ENCODE measurements at regions not wholly inside any gene's neighbourhood (a gene's known extent, or its start where the extent isn't known, plus 50 kb on each side); places are given as distances from the start of the nearest gene placed in this dataset.

DNA sequence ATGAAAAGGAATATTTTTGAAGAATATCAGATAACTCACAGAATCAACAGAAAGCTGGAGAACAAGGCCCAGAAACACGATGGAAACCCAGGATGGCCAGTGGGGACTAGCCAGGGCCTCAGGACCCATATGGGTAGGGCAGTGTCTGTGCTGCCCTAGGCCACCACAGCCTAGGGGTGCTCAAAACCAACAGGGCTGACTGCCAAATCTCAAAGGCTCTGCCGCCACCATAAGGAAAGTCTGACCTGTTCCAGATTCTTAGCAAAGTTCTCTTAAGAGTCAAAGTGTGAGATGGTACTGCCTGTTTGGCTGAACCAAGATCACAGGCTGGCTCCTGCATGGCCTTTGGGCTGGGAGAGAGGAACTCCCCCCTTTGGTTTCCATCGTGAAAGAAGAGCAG lies 164.7 kb upstream of the CTTNBP2NL start:
- DNase-seq: no peak

- no peak for DNase-seq
Measured at GRCh38 chr1:112232848-112233247, 163.2 kb upstream of the CTTNBP2NL start.

DNA sequence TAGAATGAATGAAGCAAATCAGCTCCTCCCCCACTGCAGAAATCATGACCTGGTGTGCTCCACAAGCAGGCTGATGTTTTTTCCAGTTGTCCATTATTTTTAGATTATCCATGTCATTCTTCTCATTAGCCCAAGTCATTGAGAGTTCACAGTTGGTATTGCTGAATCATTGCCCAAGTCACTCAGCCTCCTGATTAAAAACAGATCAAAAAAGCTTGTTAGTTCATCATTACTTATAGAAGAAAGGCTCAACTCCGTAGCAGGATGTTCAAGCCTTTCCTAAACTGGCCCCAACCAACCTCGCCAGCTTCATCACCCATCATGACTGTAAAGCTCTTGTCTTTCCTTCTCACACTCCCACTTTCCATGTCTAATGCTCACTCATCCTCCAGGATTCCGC lies 161.3 kb upstream of the CTTNBP2NL start:
- no peak for DNase-seq

GRCh38 chr1:112237983-112238545 lies 157.9 kb upstream of the CTTNBP2NL start:
- DNase-seq: no peak

DNA sequence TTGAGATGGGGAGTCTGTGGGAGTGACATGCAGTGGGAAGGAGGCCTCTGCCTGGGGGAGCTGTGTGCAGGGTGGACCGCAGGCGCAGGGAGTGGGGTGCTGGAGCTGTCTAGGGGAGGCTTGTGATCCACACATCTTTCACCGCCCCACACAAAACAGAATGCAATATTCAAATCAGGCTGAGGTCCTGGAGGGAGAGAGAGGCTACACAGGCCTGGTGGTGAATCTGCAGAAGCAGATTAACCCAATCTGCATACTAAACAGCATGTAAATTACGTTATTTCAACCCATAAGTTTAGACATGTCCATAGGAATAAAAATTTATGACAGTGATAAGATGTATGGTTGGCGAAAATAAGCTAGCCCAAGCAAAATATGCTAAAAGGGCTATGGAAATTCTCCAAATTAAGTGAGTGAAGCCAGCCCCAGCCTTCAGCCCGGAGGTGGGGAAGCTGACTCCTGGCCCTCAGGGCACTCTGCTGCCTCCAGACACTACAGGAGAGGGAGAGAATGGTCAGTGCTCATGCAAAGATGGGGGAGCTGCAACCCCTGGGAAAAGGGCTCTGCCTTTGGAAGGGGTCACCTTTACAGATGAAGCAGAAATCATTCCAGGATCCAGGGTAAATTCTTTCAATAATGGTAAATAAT lies 156.2 kb upstream of the CTTNBP2NL start:
- no peak for DNase-seq

DNA sequence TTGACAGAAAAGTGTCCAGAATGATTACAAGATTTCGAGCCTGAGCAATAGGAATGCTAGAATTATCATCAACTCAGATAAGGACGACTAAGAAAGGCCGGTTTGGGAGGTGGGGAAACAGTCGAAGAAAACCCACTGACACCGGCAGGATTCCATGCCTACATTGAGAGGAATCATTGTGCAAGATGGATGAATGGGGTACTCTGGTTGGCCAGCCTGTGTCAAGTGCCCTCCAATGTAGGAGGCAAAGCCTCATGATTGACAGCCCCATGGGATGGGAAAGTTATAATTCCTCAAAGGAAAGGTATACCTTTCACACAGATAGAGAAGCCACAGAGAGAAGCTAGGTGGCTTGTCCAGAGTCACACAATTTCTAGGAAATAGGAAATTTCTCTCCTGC lies 153.5 kb upstream of the CTTNBP2NL start:
- DNase-seq: no peak

DNA sequence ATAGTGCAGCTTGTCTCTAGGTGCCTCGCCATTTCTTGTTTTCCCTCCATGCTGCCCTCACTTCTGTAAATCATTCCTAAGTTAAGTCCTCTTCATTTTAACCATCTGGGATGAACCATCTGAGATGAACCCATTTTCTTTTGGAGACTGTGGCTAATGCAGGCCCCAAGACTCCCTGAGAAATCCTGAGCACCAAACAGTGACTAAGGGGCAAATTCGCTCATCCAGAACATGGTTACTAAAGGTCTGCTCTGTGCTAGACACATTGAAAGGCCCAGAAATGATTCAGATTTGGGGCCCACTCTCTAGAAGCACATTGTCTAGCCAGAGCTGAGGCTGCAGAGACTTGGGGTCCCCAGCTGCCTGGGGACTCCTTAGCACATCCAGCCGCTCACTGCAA lies 151.9 kb upstream of the CTTNBP2NL start:
- DNase-seq: no peak

- no peak for DNase-seq
Measured at GRCh38 chr1:112245114-112245513, 150.9 kb upstream of the CTTNBP2NL start.

GRCh38 chr1:112247036-112247597 lies 148.9 kb upstream of the CTTNBP2NL start:
- no peak for DNase-seq

- no peak for DNase-seq
Measured at GRCh38 chr1:112247961-112248360, 148.1 kb upstream of the CTTNBP2NL start.

DNA sequence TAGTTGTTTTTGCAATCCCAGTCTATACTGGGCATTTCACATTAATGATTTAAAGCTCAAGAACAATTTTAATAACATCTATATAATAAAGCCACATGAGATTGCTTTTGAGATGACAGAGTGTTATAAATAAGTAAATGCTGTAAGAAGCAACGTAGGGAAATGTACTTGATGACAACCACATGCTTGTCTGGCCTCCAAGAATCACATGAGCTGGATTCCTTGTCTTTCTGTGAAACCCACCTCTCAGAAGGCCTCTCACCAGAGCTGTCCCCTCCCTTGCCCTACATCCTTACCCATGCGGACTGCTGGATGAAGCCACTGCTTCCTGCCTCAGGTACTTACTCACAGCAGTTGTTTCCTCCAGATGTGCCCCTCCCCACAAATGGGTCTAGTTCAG lies 145.1 kb upstream of the CTTNBP2NL start:
- DNase-seq: no peak

GRCh38 chr1:112251766-112252506 lies 144.1 kb upstream of the CTTNBP2NL start:
- DNase-seq: no peak

GRCh38 chr1:112253366-112253765 lies 142.6 kb upstream of the CTTNBP2NL start:
- no peak for DNase-seq

- no peak for DNase-seq
Measured at GRCh38 chr1:112255080-112255479, 140.9 kb upstream of the CTTNBP2NL start.

- DNase-seq: no peak
Measured at GRCh38 chr1:112256411-112256810, 139.6 kb upstream of the CTTNBP2NL start.

DNA sequence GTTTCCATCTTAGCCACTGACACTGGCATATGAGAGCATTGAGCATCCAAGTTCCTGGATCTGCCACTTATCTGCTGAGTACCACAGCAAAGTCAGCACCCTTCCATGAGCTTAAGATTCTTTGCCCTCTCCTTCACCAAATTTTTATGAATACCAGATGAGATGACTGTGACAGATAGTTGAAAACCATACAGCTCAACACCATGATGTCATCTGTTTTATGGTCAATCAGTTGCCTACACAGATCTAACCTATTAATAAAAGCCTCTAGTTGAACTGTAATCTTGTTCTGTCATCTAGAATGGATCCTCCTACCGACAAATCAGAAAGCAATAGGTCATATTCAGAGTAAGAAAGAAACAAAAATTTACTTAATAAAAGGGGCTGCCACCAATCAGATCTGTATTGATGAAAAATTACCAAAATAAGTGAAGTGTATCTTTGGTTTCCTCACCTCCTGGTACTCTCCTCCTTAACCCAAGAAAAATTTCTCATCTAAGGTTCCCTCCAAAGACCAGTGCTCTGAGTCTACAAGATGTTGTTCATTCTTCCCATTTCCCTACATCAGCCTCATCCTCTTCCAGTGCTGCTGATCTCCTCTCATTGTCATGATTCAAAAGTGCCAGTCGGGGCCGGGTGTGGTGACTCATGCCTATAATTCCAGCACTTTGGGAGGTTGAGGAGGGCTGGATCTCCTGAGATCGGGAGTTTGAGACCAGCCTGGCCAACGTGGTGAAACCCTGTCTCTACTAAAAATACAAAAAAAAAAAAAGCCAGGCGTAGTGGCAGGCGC lies 138.8 kb upstream of the CTTNBP2NL start:
- no peak for DNase-seq

- no peak for DNase-seq
Measured at GRCh38 chr1:112260699-112261098, 135.3 kb upstream of the CTTNBP2NL start.

GRCh38 chr1:112262316-112262715 lies 133.7 kb upstream of the CTTNBP2NL start:
- DNase-seq: no peak

- DNase-seq: no peak
Measured at GRCh38 chr1:112263042-112263441, 133.0 kb upstream of the CTTNBP2NL start.

DNA sequence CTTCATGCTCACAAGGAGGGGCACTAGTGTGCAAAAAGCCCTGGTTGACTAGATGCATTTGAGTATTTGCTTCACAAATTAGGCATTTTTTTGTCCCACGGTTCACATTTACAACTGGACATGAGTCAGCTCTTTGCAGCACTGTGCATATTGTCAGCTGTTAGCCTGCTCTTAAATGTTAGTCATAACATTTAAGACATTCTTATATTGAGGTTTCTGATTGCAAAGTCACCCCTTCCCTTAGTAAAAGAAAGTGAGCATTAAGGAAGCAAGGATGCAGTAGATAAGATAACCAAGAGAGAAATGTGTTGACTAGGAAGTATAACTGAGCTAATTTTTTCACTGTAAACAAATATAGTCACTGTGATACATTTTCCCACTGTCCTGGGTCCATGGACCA lies 132.6 kb upstream of the CTTNBP2NL start:
- DNase-seq: no peak

DNA sequence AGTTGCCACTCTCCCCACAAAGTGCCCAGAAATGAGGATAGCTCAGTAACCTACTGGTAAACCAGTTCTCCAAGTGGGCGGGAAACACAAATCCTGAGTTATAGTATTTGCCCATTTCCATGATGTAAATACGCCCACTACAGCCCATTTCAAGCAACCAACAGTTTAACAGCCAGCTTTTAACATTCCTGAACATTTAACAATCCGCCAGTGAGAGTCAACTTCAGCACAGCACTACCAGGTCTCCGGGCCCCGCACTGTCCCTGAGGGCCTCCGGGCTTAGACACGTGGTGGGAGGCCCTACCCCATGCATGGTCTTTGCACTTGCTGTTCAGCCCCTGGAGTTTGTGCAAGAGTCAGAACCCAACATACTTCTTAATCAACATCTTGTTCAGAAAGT lies 132.0 kb upstream of the CTTNBP2NL start:
- no peak for DNase-seq

GRCh38 chr1:112264553-112264952 lies 131.5 kb upstream of the CTTNBP2NL start:
- no peak for DNase-seq

DNA sequence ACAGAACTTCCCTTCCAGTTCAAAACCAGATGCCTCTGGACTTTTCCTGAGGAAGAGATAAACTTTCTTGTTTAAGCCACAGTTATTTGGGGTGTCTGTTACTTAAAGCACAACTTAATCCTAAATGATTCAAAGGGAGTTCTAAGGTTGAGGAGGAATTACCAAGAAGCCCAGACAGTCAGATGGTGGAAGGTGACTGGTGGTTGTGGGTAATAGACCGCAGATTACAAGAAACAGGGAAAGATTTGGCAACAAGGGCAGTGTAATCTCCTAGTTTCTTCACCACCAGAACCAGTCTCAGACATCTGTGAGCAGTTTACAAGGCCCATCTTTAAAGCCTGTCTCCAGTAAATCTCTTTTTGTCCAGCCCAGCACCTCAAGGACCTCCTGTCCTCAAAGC lies 130.1 kb upstream of the CTTNBP2NL start:
- no peak for DNase-seq

All from amniotic stem cell (primary cell).